HCEC 1CT (cell line): ENCODE measurements at regions not wholly inside any gene's neighbourhood (a gene's known extent, or its start where the extent isn't known, plus 50 kb on each side); places are given as distances from the start of the nearest gene placed in this dataset.
"Not testable (repeated sequence)": the region's sequence is repeated elsewhere in the genome, so short reads cannot be mapped to it uniquely, and the experiment has no call there.

Experiments used
- DNase-seq: peaks from one replicate; pipeline ENCODE4 v3.0.0-alpha.2; 2017

DNA sequence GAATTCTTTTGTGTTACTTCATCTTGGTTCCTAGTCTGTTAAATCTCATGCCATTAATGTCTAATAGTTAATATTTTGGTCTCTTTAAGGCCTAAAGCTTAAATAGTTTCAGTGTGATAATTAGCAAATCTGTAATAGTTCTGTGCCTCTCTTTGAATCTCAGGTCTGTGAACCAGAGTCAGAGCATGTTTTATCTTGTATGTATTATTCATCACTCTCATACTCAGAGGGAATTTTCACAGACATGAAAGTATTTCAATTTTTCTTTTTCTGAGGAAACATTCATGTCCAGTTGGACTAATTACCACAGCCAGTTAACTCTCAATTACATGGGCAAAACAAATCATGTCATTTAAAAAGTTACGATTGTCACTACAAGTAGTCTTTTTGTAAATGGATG, 931.9 kb upstream of the SLC39A10 start:
- DNase-seq = no peak

DNA sequence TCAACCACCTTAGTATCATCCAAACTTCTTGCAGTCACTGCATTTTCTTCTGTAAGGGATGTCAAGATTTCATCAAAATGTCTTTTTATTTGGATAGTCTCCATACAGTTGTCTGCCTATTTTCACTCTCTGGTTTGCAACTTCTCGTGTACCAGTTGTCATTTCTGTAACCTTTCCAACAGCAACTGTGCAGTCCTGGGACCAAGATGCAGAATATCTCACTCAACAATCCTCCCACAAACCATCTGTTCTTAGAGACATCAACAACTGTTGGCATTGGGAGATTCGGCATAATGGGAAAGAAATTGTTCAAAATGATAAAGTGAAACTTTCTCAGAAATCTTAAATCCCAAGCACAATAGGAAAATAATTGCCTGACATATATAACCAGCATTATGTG, 933.6 kb upstream of the SLC39A10 start:
- no peak for DNase-seq

DNA sequence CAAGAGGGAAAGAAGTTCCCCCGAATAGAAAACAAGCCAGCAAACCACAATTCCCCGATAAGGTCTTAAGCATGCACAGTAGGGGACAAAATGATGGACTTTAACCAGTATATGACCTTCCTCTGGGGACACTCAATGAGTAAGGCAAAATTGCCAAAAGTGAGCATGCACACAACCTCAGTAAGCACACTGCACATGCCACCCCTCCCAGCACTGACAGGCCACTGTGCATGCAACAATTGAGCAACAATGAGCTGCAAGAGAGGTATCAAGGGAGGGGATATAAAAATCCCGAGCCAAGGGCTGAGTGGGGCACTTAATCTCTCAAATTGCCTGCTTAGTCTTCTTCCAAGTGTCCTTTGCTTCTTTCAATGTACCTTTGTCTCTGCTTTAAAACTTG, 935.8 kb upstream of the SLC39A10 start:
- DNase-seq = no peak

DNA sequence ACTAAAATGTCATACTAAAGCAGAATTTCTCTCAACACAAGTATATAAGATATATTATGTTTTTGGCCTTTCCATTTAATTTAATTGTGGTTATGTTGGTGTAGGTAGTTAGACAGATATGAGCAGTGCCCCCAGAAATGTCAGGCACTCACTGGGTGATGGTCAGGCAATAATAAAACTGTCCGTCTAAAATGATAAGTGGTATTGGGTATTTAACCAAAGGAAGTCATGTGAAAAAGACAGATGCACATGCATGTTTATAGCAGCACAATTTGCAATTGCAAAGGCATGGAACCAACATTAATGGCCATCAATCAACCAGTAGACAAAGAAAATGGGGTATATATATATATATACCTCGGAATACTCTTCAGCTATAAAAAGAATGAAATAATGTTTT, 936.6 kb upstream of the SLC39A10 start:
- DNase-seq = no peak

GRCh38 chr2:194718881-194719280, 938.1 kb upstream of the SLC39A10 start:
- DNase-seq = no peak

- DNase-seq = peak; percentile 1
Observed at GRCh38 chr2:194714541-194714940, 942.5 kb upstream of the SLC39A10 start.

DNA sequence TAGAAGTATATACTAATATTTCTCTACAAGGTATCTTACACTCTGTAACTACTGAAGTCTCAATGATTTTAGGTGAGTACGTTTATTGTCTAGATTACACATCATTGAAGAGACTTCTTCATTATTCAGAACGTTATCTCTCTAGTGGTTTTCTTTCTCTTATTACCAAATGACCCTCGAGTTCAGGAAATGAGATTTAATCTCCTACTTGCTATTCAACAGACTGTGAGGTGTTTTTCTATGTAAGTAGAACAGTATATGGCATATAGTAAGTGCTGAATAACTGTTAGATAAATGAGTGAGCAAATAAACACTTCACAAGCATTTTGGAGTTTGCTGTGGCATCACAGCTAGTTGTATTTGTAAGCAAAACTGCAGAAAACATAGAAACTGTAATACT, 947.2 kb upstream of the SLC39A10 start:
- no peak for DNase-seq

DNA sequence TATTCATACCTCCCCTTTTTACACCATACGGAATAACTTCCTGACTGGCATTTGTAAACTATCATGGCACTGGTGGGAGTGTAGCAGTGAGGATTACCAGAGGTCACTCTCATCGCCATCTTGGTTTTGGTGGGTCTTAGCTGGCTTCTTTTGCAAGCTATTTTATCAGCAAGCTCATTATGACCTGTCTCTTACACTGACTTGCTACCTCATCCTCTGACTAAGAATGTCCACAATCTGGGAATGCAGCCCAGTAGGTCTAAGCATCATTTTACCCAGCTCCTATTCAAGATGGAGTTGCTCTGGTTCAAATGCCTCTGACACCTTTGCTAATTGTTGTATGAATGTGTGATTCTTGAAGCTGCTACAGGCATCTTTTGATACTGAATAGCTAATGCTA, 950.8 kb upstream of the SLC39A10 start:
- no peak for DNase-seq

- no peak for DNase-seq
Observed at GRCh38 chr2:194705398-194705797, 951.6 kb upstream of the SLC39A10 start.

DNA sequence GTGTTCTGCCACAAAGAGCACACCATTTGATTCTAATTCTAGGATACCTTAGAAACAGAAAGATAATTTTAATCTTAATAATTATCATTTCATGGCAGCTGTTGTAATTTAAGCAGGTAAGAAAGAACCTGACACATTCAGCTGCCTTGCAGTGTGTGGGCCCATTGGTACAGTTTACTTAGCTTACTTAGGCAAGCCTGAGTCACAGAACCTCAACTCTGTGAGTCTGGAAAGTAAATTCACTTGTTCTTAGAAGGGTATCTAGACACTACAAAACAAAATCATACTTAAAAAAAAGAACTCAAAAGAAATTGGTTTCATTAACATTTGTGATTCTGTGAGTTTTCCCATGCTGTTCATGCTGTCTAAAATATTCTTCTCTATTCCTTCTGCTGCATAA, 956.3 kb upstream of the SLC39A10 start:
- DNase-seq = no peak

DNA sequence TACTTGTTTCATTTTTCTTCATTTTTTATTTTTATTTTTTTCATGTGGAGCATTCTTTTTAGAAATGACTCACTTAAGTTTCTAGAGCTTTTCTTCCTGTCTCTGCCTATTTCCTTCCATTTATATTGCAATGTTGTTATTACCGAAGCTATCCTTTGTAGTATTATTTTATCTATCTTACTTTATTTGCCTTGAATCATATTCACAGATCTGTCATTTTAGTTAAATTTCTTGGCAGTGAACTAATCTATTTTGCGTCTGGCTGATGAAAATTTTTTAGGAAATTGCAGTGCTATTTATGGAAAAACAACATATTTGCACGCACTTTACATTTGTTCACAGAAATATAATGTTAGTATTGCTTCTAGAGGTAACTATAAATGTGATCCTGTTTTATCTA, 956.9 kb upstream of the SLC39A10 start:
- DNase-seq = no peak

DNA sequence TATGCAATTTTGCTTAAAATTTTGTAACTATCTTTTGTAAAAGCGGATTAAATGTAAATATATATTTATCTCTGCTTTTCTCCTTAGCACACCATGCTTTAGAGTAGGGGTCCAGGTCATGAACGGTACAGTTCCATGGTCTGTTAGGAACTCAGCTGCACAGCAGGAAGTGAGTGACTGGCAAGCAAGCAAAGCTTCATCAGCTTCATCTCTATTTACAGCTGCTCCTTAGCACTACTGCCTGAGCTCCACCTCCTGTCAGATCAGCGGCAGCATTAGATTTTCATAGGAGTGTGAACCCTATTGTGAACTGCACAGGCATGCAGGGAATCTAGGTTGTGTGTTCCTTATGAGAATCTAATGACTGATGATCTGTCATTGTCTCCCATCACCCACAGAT, 959.0 kb upstream of the SLC39A10 start:
- no peak for DNase-seq

GRCh38 chr2:194697439-194697838, 959.6 kb upstream of the SLC39A10 start:
- no peak for DNase-seq

DNA sequence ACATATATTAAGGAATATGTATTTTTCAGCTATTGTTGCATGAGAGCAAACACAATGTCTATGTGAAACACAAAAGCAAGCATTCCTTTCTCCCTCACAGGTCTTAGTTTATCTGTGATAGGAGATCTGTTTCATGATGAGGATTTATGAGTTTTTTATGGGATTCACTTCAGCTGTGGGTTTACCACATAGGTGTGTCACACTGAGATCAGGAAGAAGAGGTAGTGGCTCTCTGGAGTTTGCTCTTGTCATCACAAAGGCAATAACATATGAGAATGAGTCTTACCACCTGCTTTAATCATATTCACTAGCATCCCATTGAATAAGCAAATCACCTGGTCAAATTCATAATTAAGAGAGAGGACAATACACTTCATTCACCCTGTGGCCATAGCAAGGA, 960.3 kb upstream of the SLC39A10 start:
- DNase-seq = no peak

- DNase-seq = no peak
Observed at GRCh38 chr2:194686569-194686968, 970.5 kb upstream of the SLC39A10 start.

DNA sequence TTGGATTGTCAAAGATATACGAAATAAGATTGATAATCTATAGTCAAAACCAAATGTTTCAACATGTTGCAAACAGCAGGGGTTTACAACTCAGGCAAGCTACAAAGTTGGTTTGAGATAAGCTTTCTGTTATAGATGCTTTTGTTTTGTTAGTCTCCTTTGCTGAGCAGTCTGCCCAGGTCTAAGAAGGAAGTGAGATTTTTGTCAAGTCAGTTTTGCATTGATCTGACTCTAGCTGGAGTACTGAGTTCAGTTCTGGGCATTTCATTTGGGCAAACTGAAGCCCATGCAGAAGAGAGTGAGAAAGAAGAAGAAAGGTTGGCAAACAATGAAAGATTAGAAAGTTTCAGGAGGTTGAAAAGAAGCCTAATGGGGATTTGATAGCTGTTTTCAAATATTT, 983.0 kb upstream of the SLC39A10 start:
- no peak for DNase-seq

GRCh38 chr2:194672994-194673393, 984.0 kb upstream of the SLC39A10 start:
- no peak for DNase-seq

DNA sequence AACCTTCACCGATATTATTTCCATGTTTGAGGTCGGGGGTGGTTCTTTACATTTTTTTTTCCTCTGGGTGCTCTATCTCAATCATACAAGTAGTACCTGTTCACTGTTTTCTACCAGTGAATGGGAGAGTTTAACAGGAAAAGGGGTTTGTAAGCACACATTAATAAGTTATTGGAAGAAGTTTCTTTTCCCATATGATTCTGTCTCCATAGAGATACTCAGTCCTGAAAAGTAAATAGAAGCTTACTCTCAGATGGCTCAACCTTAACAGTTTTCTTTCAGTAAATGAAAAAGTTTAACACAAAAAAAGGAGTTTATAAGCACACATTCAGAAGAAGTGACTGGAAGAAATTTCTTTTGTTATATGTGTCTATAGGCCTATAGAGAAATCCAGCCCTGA, 995.6 kb upstream of the SLC39A10 start:
- DNase-seq = no peak

- DNase-seq = not testable (repeated sequence)
Observed at GRCh38 chr2:194639057-194639456, 1018.0 kb upstream of the SLC39A10 start.

DNA sequence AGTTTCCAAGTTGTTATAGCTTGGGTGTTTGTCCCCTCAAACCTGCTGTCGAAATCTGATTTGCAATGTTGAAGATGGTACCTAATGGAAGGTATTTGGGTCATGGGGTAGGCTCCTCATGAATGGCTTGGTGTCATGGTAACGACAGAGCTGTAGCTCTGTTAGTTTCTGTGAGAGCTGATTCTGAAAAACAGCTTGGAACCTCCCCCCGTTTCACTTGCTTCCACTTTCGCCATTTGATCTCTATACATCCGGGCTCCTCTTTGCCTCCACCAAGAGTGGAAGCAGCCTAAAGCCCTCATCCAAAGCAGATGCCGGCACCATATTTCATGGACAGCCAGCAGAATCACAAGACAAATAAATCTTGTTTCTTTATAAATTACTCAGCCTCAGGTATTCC, 1035.1 kb upstream of the SLC39A10 start:
- no peak for DNase-seq

DNA sequence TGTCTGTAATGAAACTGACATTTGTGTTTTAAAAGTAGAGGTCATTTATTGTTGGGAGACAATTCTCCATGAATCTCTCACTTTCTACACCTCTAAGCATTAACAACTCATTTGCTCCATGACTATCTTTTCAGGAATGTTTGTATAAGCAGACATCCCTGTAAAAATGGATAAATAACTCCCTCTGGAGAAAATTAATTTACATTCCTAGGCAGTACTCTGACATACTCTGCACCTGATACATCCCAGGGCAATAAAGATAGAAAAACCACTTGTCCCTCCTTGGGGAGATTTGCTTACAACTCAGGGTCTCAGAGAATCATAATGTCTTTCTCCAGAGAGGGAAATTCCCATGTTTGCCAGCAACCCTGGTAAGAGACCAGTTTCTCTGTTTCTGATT, 1037.7 kb upstream of the SLC39A10 start:
- DNase-seq = no peak

DNA sequence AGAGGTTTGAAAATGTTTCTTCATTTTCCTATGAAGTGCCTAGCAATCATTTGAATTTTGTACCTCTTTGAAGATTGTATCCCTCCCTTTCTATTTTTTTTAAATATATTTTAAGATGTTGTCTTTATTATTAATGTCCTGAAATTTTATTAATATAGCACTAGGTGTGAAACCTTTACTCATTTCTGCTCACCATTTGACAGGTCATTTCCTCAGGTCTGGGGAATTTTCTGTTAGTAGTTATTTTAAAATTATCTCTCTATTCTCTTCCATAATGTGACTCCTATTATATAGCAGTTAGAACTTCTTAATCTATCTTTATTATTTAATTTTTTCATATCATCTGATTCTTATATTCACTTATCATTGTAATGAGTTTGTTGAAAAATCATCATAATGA, 1038.6 kb upstream of the SLC39A10 start:
- no peak for DNase-seq

DNA sequence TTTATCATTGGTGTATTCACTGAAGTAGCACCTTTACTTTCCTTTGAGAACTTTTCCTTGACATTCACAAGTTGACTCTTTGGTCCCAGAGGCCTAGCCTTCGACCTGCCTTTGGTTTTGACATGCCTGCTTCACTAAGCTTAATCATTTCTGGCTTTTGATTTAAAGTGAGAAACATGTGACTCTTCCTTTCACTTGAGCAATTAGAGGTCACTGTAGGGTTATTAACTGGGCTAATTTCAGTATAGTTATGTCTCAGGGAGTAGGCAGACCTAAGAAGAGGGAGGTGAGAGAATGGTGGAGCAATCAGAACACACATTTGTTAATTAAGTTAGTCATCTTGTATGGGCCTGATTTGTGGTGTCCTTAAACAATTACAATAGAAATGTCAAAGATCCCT, 1040.7 kb upstream of the SLC39A10 start:
- DNase-seq = no peak

GRCh38 chr2:194610297-194610696, 1046.7 kb upstream of the SLC39A10 start:
- no peak for DNase-seq

DNA sequence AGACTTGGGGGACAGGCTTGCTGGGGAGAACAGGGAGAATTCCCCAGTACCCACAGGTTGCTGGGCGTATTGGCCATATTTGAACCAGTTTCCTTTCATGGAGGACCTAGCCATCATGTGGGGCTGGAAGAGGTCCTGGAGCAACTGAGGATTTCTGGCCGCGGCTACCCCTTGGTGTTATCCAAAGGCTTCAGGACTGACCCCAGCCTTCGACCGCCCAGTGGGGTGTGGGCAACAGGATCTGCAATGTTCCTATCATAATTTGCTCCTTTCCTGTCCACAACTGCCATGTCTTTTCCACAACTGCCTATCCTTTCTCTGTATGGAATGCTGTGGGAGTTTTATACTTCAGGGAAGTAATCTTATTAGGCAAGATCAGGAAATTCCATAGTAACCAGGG, 1053.6 kb upstream of the SLC39A10 start:
- DNase-seq = no peak

GRCh38 chr2:194602750-194603149, 1054.3 kb upstream of the SLC39A10 start:
- no peak for DNase-seq
